HG03342 (cell line): ENCODE measurements at regions not wholly inside any gene's neighbourhood (a gene's known extent, or its start where the extent isn't known, plus 50 kb on each side); places are given as distances from the start of the nearest gene placed in this dataset.
"Not testable (repeated sequence)": the region's sequence is repeated elsewhere in the genome, so short reads cannot be mapped to it uniquely, and the experiment has no call there.

ENCODE experiments used
- ATAC-seq: cut with Tn5 transposase; IDR thresholded peaks from one replicate; pipeline ENCODE4 v1.9.1; 2021; ENCODE audit warnings: mild to moderate bottlenecking, moderate library complexity; ENCODE audit not compliant: unreplicated experiment

DNA sequence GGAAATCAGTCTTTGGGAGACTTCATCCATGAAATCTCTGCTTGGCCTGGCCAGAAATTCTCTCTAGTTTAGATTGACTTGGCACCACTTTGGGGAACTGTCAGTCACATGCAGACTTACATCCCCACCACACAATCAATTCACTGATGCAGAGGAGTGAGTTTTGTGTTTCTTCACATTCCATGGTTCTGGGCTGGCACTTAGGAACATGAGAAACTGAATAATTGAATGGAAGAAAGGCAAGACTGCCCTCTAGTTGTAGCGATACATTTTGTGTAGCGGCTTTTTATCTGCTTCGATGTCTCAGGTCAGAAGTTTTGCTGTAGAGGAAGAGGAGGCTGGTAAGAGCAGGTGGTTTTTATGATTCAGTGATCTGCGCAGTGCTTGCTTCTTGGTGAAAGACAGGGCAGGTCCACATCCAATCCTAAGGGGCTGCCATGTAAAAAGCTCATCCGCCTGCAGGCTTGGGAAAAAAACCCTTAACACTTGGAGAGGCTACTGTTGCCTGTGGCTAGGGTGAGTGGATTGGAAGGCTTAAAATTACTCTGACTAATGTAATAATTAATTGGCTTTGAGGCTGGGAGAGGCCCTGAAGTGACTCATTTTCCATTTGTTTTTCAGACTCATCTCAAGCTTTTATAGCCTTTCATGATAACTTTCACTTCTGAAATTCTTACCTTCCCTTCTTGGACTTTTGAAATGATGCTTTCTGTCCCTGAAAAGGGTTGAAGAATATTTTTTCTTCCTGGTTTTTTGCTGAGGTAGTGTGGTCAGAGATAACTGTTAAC lies 75.4 kb upstream of the LPCAT1 start:
- peak; percentile 38 for ATAC-seq

DNA sequence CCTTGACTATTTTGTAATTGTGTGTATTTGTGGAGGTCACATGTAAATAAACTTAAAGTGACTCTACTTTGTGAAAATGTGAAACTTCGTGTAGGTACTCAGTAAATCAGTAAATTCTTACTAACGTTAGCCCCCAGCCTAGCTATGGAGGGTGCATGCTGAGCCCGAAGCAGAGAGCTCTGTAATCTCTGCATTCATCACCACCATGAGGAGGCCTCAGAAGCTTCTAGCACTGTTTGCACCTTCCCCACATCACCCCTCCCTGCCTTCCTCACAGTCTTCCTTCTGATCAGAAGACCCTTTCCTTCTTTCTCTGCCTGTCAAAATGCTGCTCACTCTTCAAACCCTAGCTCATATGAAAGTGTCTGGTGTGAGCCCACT lies 73.3 kb upstream of the LPCAT1 start:
- ATAC-seq: not testable (repeated sequence)

DNA sequence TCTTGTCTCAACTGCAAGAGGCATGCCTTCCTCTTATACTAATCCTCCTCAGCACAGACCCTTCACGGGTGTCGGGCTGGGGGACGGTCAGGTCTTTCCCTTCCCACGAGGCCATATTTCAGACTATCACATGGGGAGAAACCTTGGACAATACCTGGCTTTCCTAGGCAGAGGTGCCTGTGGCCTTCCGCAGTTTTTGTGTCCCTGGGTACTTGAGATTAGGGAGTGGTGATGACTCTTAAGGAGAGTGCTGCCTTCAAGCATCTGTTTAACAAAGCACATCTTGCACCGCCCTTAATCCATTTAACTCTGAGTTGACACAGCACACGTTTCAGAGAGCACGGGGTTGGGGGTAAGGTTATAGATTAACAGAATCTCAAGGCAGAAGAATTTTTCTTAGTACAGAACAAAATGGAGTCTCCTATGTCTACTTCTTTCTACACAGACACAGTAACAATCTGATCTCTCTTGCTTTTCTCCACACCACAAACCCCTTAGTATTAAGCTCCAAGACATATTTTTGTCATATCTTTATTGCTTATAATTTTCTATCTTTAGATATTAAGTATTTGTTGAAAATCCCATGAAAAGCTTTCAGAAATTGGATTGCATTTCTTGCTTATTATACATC lies 72.8 kb upstream of the LPCAT1 start:
- not testable (repeated sequence) for ATAC-seq

DNA sequence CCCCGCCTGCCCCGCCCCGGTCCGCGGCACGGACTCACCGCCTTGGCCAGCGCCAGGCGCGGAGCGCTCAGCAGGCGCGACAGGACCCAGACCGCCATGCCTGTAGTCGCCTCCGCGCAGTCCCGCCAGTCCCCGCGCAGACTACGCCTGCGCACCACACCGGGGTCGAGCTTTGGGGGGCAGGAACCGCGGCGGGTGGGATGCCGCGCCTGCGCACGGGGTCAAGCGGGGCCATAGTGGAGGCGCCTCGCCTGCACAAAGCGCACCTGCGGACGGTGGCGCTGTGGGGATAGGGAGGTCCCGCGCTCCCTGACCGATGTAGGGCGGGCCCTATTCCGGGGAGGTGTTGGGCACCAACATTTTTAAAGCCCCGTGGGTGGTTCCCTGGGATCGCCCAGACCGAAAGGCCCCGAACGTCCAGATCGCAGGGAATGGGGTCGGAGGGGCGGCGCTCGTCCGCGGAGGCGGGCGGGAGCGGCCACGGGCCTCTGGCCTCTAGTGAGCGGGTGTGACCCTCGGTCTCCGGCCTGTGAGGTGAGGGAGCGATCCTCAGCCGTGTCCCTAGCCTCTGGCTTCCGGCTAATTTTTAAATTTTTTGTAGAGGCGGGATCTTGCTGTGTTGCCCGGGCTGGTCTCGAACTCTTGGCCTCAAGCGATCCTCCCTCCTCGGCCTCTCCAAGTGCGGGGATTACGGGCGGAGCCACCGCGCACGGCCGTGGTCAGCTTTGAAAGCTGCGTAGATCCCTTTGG lies 70.8 kb upstream of the LPCAT1 start:
- ATAC-seq: peak; percentile 91

DNA sequence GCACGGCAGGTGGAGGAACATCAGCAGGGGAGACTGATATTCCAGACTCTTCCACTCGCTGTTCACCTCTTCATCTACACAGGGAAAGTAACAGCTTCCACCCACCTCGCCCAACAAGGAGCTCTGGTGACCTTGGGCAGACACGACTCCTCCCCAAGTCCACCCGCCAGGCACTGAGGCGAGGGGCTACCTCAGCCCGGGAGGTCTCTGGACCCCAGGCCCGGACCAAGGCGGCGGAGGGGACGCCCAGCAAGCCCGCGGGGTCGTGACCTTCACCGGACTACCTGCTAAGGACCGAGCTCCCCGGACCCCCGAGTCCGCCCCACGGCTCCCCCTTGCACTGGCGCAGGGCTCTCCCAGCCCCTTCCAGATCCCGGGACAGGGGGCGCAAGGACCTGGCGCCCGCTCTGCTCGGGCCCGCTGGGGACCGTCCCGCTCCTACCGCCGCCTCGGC lies 70.2 kb upstream of the LPCAT1 start:
- ATAC-seq: peak; percentile 10

DNA sequence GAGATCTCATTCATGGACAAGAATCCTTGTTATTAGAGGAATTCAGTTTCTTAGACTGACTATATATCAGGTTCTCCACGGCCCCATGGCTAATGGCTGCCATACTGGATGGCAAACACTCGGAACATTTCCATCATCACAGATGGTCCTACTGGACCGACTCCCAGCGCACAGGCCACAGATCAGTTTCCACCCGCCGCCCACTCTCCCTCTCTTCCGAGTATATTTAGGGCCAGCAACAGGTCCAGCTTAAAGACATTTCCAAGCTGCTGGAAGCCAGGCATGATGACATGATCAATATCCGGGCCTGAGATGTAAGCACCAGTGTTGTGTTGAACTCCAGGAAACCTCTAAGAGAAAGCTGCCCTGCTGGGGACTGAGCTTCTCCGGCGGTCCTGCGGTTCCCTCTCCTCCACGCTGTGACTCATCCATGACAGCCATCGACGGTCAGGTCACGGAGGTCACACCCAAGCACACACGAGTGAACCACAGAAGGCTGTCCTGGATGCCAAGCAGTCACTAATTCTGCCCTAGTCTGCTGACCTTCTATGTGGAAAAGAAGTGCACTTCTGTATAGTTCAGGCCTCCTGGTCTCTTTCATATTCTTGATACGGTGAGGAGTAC lies 64.4 kb upstream of the LPCAT1 start:
- ATAC-seq: not testable (repeated sequence)

DNA sequence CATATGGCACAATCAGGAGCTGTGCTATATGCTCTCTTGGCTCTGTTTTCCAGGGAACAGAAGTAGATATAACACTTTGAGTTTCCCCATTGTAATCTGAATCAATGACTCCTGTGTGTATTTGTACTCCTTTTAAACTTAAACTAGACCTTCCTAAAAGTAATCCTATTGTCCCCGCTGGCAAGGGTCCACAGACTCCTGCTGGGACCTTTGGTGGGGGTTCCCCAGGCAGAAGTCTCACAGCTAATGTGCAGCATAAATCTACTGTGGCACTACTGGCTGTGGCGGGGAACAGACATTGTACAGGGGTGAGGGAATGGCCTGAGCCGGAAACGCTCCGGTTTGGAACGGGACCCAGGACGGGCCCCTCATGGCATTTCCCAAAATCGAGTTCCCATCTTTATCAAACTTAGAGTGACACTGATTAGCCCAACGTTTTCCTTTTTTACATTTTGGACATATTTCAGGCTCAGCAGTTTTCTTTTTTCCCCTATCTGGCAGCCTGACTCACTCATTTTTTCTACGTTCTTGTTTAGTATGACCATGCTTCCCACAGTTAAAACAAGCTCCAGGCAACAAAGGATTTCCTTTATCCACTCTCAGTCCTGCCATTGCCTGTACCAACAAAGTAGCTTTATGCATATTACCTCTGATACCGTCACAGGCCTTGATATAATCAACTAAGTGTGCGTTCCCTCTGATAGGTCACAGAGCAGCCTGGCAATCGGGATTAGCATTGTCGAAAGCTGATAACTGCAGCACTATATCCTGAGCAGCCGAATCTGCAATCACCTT lies 59.5 kb upstream of the LPCAT1 start:
- not testable (repeated sequence) for ATAC-seq

DNA sequence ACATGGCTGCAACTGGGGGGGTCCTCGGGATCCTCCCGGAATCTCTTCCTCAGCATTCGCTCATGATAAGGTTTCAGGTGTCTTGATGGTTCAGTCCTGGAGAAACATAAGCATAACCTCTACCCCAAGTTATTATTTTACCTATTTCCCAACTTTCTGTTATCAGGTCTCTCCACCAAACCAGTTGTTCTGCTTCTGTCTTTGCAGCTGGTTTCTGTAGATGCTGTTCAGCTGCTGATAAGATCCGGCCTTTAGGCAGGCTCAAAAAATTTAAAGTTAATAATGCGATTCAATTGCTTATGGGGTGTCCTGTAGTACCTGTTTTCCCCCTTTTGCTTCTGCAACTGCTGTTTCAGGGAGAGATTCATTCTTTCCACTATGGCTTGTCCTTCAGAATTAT lies 55.6 kb upstream of the LPCAT1 start:
- not testable (repeated sequence) for ATAC-seq

DNA sequence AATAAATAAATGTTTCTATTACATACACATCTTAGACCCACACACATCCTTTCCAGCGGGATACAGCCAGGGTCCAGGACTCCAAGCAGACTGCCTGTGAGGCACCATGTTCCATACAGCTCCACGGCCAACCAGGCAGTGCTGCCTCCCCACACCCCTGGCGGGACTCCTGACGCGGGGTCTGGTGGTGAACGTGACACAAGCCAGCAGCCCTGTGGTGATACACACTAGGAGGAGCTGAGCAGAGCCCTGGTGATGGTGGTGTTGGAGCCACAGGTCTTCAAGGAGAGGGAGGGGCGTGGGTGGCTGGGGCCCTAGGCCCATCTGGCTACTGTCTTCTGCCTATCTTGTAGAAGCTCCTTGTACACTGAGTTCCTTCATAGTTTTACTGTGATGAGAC lies 53.1 kb upstream of the LPCAT1 start:
- ATAC-seq: not testable (repeated sequence)

DNA sequence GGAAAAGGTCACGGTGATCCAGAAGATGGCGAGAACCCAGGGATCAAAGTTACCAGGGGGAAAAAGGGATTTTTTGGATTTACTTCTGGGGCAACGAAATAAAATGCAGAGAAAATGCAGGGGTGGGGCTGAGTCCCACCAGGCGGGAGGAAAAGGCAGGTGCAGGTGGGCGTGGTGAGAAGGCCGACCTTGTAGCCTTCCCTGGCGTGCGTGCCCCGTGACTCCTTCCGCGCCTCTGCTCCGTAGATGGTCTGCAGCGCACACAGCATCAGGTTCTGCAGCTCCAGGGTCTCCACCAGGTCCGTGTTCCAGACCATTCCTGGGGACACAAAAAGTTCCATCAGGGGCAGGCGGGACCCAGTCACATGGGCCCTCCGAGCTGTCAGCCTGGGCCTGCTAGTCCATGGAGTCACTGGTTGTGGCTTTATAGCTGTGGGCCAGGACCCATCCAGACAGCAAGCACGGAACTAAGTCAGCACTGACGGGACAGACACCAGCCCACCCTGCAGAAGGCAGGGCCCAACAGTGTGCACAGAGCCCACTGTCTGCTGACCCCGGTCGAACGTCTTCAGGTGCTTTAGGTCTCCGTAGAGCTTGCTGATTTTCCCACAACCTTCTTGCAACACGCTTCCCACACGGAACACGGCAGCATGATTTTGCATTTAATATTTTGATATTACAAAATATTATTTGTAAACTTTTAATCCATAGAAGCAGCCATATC lies 52.4 kb upstream of the LPCAT1 start:
- not testable (repeated sequence) for ATAC-seq

DNA sequence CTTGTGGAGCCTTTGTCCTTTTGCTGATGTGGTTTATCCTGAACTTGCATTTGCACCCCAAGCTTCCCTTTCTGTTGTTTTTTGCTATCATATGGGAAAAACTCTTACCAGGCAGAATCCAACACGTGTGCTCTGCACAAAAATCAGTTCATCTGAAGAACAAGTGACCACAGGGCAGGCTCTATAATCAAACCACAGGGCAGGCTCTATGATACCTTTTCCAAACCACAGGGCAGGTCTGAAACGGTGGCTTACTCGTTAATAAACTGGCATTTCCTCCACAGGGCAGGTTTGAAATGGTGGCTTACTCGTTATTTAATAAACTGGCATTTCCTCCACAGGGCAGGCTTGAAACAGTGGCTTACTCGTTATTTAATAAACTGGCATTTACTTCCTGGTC lies 51.7 kb upstream of the LPCAT1 start:
- not testable (repeated sequence) for ATAC-seq

DNA sequence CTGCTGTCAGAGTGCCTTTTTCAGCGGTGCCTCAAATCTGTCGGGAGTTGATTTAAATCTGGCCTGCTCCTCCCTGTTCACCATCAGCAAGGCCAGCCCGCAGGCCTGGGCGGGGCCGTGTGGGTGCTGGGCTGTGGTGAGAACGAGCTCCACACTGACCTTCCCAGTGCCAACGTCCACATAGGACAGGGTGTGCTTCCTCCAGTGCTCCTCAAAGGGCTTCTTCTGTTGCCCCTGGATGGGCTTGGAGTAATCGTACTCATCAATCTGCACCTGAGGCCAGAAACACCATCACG lies 50.2 kb upstream of the LPCAT1 start:
- ATAC-seq: not testable (repeated sequence)

DNA sequence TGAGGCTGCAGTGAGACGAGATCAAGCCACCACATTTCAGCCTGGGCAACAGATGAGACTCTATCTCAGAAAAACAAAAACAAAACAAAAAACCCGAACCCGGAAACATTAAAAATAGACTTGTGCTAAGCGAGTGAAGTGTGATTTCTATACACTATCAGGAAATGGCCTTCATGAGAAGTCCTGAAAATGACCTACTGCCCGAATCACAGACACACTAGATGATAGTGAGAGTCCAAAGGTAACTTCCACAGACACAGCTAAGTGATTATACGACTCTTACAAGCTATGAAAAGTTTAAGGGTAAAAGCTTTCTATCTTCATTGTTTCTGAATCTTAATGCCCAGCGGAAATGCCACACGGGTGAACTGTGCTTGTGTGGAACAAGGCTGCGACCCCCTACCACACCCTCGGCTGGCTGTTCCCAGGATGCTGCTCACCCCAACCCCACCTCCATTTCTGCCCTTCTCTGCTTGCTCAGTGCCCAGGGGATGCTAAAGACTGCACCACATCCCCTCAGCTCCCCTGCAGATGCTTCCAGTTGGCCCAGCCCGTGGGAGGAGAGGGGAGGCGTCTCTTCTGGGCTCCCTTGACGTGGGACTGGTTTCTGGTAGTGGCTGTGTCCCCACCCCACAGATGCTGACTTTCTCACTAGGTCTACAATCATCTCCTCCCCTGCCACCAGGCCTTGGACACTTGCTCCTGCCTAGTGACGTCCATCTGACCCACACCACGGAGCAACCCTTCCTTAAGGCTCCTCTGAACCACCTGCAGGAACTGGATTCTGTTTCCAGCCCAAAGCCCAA lies 49.7 kb upstream of the LPCAT1 start:
- ATAC-seq: not testable (repeated sequence)
